Keratinocyte (primary cell): ENCODE measurements at regions not wholly inside any gene's neighbourhood (a gene's known extent, or its start where the extent isn't known, plus 50 kb on each side); places are given as distances from the start of the nearest gene placed in this dataset.

Experiments used
- DNase-seq: peaks from one replicate; pipeline ENCODE4 v3.0.0-alpha.2; 2011; ENCODE audit warnings: low read depth, missing footprints, low spot score
- FAIRE-seq: peaks from 2 replicates; lab custom pipeline; 2011; peaks lifted over from hg19 to GRCh38; lab: Jason Lieb, UNC
- H2AFZ ChIP-seq: 2 replicates; pipeline ENCODE4 v1.6.0; 2012; ENCODE audit warnings: low read length, control low read depth, inconsistent platforms; ENCODE audit not compliant: control insufficient read depth
- H3K27ac ChIP-seq: 2 replicates; pipeline ENCODE4 v1.5.1; 2011; ENCODE audit warnings: low read length; ENCODE audit not compliant: control insufficient read depth, insufficient read depth
- H3K27me3 ChIP-seq: 3 replicates; pipeline ENCODE4 v1.6.0; 2011; ENCODE audit warnings: low read length; ENCODE audit not compliant: control insufficient read depth, insufficient read depth; ENCODE audit errors: extremely low read depth
- H3K36me3 ChIP-seq, 2 experiments: 2 replicates in 1 of 2; 3 replicates in 1 of 2; pipeline ENCODE4 v1.5.1; 2011; ENCODE audit warnings: low read length in 2 of 2, mild to moderate bottlenecking in 1 of 2; ENCODE audit not compliant: control insufficient read depth in 2 of 2, insufficient read depth in 2 of 2; ENCODE audit errors: extremely low read depth in 1 of 2
- H3K4me1 ChIP-seq: 3 replicates; pipeline ENCODE4 v1.5.1; 2011; ENCODE audit warnings: low read length; ENCODE audit not compliant: control insufficient read depth, insufficient read depth; ENCODE audit errors: extremely low read depth
- H3K4me2 ChIP-seq: 3 replicates; pipeline ENCODE4 v1.6.0; 2011; ENCODE audit warnings: low read depth, low read length; ENCODE audit not compliant: control insufficient read depth, insufficient read depth; ENCODE audit errors: extremely low read depth
- H3K4me3 ChIP-seq, 3 experiments: fragments of 200-600 bp in 1 of 3; sonication (generic) in 1 of 3; 2 replicates in 2 of 3; 3 replicates in 1 of 3; pipeline ENCODE4 v1.5.1; 2011 to 2016; ENCODE audit warnings: low read length in 3 of 3, mild to moderate bottlenecking in 3 of 3, control low read depth in 2 of 3, inconsistent platforms in 1 of 3, low read depth in 1 of 3, mixed read lengths in 1 of 3, mixed run types in 1 of 3, moderate library complexity in 1 of 3; ENCODE audit not compliant: control insufficient read depth in 2 of 3, insufficient read depth in 2 of 3; ENCODE audit errors: extremely low read depth in 1 of 3
- H3K79me2 ChIP-seq: 2 replicates; pipeline ENCODE4 v1.6.0; 2012; ENCODE audit warnings: low read length; ENCODE audit not compliant: control insufficient read depth, insufficient read depth
- H3K9ac ChIP-seq: 3 replicates; pipeline ENCODE4 v1.6.0; 2011; ENCODE audit warnings: low read length; ENCODE audit not compliant: control insufficient read depth, insufficient read depth; ENCODE audit errors: extremely low read depth
- H3K9me1 ChIP-seq: 3 replicates; pipeline ENCODE4 v1.6.0; 2011; ENCODE audit warnings: low read length; ENCODE audit not compliant: control insufficient read depth, insufficient read depth; ENCODE audit errors: extremely low read depth
- H3K9me3 ChIP-seq: 2 replicates; pipeline ENCODE4 v1.5.1; 2012; ENCODE audit warnings: low read depth, low read length; ENCODE audit not compliant: control insufficient read depth
- H4K20me1 ChIP-seq: 3 replicates; pipeline ENCODE4 v1.6.0; 2011; ENCODE audit warnings: low read length; ENCODE audit not compliant: control insufficient read depth, insufficient read depth; ENCODE audit errors: extremely low read depth
- CTCF ChIP-seq, 3 experiments: IDR thresholded peaks in 1 of 3; conservative IDR thresholded peaks in 1 of 3; optimal IDR thresholded peaks in 1 of 3; 2 replicates in 2 of 3; 3 replicates in 1 of 3; pipeline versions ENCODE3 to v1.5.1; 2011; ENCODE audit warnings: low read length in 3 of 3, mild to moderate bottlenecking in 3 of 3, moderate library complexity in 2 of 3, control low read depth in 1 of 3, inconsistent platforms in 1 of 3; ENCODE audit not compliant: insufficient read depth in 2 of 3; ENCODE audit errors: extremely low read depth in 1 of 3
- EZH2 ChIP-seq: IDR thresholded peaks from one replicate; pipeline ENCODE4 v1.6.1; 2012; ENCODE audit warnings: inconsistent platforms, mild to moderate bottlenecking, low read length, moderate library complexity
- dilution Hi-C: fragments of 300-500 bp; cut with MboI; formaldehyde crosslinking; loops from one replicate; pipeline ENCODE4 v1.7.0; 2020; ENCODE audit warnings: low sequenced_read_pairs; ENCODE audit not compliant: extremely low pct_ligation_motif_present

DNA sequence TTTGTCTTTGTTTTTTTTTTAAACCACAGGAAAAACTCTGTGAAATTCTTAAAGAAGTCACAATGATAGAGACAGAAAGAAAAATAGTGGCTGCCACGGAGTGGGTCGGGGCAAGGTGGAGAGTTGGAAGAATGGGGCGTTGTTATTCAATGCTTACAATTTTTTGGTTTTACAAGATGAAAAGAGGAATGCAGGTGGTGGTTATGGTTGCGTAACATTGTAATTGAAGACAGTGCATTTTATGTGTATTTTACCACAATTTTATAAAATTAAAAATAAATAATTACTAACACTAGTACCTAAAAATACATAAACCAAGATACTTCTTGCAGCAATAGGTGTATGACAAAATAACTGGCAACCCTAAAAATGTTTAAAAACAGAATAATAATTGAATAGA lies 76.9 kb upstream of the VOPP1 start:
- no peak for FAIRE-seq
- Histone ChIP-seq H3K27me3 (no peaks in the 10 kb centered on the region), H3K9me3 (no peaks in the 10 kb centered on the region), H3K4me1 (no peaks in the 10 kb centered on the region), H3K27ac (no peak overlapping the region), H2AFZ (no peak overlapping the region), H3K9me1 (no peaks in the 10 kb centered on the region), H3K4me3 (no peak overlapping the region), H3K36me3 (no peaks in the 10 kb centered on the region), H4K20me1 (no peaks in the 10 kb centered on the region), H3K9ac (no peak overlapping the region), H3K79me2 (no peaks in the 10 kb centered on the region), H3K4me2 (no peak overlapping the region)
- TF ChIP-seq CTCF (optimal IDR thresholded peaks at IDR 0.05 in 1 of 3, IDR thresholded peaks at IDR 0.05 in 1 of 3, conservative IDR thresholded peaks at IDR 0.05 in 1 of 3; ENCODE audit: extremely low read depth in 1 of 3, insufficient read depth in 2 of 3, low read length in 3 of 3) (no peak), EZH2 (no peak)
- no peak for DNase-seq
- dilution Hi-C loops = no loop called here

GRCh38 chr7:55644567-55644966 lies 72.3 kb upstream of the VOPP1 start:
- Histone ChIP-seq H3K4me3 (no peak overlapping the region), H3K4me2 (no peak overlapping the region), H3K4me1 (peaks cover 10% of the 10 kb centered on the region), H3K27ac (no peak overlapping the region), H3K79me2 (no peaks in the 10 kb centered on the region), H3K9me3 (no peaks in the 10 kb centered on the region), H3K27me3 (no peaks in the 10 kb centered on the region), H3K9ac (no peak overlapping the region), H3K9me1 (no peaks in the 10 kb centered on the region), H2AFZ (no peak overlapping the region), H4K20me1 (no peaks in the 10 kb centered on the region), H3K36me3 (no peaks in the 10 kb centered on the region)
- DNase-seq = no peak
- FAIRE-seq = no peak
- dilution Hi-C loops = no loop called here
- no peak for TF ChIP-seq CTCF (optimal IDR thresholded peaks at IDR 0.05 in 1 of 3, IDR thresholded peaks at IDR 0.05 in 1 of 3, conservative IDR thresholded peaks at IDR 0.05 in 1 of 3; ENCODE audit: extremely low read depth in 1 of 3, insufficient read depth in 2 of 3, low read length in 3 of 3)
- TF ChIP-seq EZH2 = no peak
